SK-N-SH treated with all-trans-retinoic acid at 6 μM for 48 hours (cell line): ENCODE measurements at regions not wholly inside any gene's neighbourhood (a gene's known extent, or its start where the extent isn't known, plus 50 kb on each side); places are given as distances from the start of the nearest gene placed in this dataset.

Experiments
- OSR1 ChIP-seq: fragments of 250-450 bp; sonication (Bioruptor Pico); IDR thresholded peaks from 2 replicates; pipeline ENCODE4 v1.8.0; 2022; ENCODE audit warnings: moderate library complexity, mild to moderate bottlenecking, inconsistent platforms
- ZFP30 ChIP-seq: fragments of 450-650 bp; formaldehyde crosslinking; IDR thresholded peaks from 2 replicates; pipeline ENCODE4 v1.5.0; 2022; ENCODE audit warnings: mild to moderate bottlenecking, moderate library complexity
- TF ChIP-seq, protein P1 (sequence below): fragments of 250-450 bp; sonication (Bioruptor Pico); IDR thresholded peaks from 2 replicates; pipeline ENCODE4 v1.8.0; 2021; ENCODE audit warnings: low read depth, mild to moderate bottlenecking, moderate library complexity, borderline replicate concordance

DNA sequence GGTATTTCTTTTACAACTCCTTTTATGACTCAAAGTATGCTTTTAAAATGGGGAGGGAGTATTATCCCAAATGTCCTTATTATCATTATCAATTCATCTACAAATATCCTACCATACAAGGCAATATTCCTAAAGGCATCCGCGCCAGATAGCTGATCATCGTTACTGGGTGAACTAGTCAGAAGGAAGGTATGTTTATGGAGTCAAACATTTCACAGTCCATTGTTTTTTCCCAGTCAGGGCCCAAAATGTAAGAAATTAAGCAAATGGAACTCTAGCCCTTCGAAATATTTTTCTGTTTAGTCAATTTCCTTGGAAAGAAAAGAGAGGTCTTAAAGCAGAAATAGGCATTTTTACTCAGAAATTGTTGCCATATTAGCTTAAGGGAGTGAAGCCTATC is 188.5 kb upstream of the CCNG1 start:
- TF ChIP-seq ZFP30: no peak
- TF ChIP-seq OSR1 (CRISPR knock-in tag): no peak
- TF ChIP-seq, protein P1, sequence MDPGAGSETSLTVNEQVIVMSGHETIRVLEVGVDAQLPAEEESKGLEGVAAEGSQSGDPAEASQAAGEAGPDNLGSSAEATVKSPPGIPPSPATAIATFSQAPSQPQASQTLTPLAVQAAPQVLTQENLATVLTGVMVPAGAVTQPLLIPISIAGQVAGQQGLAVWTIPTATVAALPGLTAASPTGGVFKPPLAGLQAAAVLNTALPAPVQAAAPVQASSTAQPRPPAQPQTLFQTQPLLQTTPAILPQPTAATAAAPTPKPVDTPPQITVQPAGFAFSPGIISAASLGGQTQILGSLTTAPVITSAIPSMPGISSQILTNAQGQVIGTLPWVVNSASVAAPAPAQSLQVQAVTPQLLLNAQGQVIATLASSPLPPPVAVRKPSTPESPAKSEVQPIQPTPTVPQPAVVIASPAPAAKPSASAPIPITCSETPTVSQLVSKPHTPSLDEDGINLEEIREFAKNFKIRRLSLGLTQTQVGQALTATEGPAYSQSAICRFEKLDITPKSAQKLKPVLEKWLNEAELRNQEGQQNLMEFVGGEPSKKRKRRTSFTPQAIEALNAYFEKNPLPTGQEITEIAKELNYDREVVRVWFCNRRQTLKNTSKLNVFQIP (CRISPR knock-in tag): no peak
